ENCODE measurements at regions not wholly inside any gene's neighbourhood (a gene's known extent, or its start where the extent isn't known, plus 50 kb on each side); places are given as distances from the start of the nearest gene placed in this dataset.

DNA sequence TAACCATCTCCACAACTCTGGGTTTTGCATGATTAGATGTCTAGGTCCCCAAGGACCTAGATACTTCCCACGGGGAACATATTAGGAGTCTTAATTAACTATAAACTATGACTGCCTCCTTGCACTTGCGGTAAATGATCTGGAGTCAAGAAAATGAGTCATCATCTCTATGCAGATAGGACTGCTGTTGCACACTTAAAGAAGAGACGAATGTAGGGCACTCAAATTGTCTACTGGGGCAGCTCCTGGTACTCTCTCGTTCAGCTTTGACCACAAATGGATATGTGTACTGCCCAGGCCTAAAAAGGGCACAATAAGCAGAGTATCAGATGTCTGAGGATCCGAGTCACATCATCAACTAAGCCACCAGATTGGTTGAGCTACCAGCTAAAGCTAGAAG, 1783.4 kb upstream of the AGA start:
- Histone ChIP-seq H3K9me3 (ENCODE audit: low read depth, low read length) (no peaks in the 10 kb centered on the region), H3K36me3 (ENCODE audit: insufficient read depth, low read length) (no peaks in the 10 kb centered on the region), H3K4me3 (no peak overlapping the region), H3K27ac (no peak overlapping the region), H3K9ac (ENCODE audit: insufficient read length) (no peak overlapping the region)
- TF ChIP-seq EZH2 (IDR thresholded peaks at IDR 0.05) (no peak), POLR2AphosphoS5 (IDR thresholded peaks at IDR 0.05; ENCODE audit: borderline replicate concordance, low read depth, low read length) (no peak), FOXP2 (optimal IDR thresholded peaks at IDR 0.05; ENCODE audit: control extremely low read depth, extremely low read length, insufficient read depth) (no peak)
- no peak for DNase-seq (ENCODE audit: low read depth, low spot score)

DNA sequence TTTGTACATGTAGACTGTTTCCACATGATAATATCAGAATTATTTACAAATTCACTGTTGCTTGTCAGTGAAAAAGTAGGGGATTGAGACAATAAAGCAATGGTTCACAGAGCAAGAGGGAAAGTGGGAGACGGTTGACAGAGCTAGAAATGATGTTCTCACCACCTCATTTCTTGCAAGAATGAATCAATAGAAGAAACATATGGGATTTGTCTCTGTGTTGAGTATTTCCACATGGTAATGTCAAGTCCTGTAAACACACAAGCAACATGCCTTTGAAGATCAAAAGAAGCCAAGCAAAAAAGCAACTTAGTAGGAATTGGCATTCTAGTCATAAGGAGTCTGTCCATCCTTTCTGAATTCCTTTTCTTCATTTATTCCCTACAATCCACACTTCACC, 1806.6 kb upstream of the AGA start:
- DNase-seq (ENCODE audit: low read depth, low spot score), result no peak
- no peak overlapping the region for H3K4me3 ChIP-seq
- H3K9me3 ChIP-seq (ENCODE audit: low read depth, low read length), result no peaks in the 10 kb centered on the region
- H3K27ac ChIP-seq, result no peak overlapping the region
- no peak overlapping the region for H3K9ac ChIP-seq (ENCODE audit: insufficient read length)
- TF ChIP-seq EZH2 (IDR thresholded peaks at IDR 0.05) (no peak), FOXP2 (optimal IDR thresholded peaks at IDR 0.05; ENCODE audit: control extremely low read depth, extremely low read length, insufficient read depth) (no peak), POLR2AphosphoS5 (IDR thresholded peaks at IDR 0.05; ENCODE audit: borderline replicate concordance, low read depth, low read length) (no peak)
- H3K36me3 ChIP-seq (ENCODE audit: insufficient read depth, low read length), result no peaks in the 10 kb centered on the region

- no peak for TF ChIP-seq FOXP2 (optimal IDR thresholded peaks at IDR 0.05; ENCODE audit: control extremely low read depth, extremely low read length, insufficient read depth)
- TF ChIP-seq POLR2AphosphoS5 (IDR thresholded peaks at IDR 0.05; ENCODE audit: borderline replicate concordance, low read depth, low read length), result no peak
- no peak for TF ChIP-seq EZH2 (IDR thresholded peaks at IDR 0.05)
- no peak overlapping the region for H3K27ac ChIP-seq
- no peaks in the 10 kb centered on the region for H3K36me3 ChIP-seq (ENCODE audit: insufficient read depth, low read length)
- H3K4me3 ChIP-seq, result no peak overlapping the region
- no peak overlapping the region for H3K9ac ChIP-seq (ENCODE audit: insufficient read length)
- DNase-seq (ENCODE audit: low read depth, low spot score), result no peak
- H3K9me3 ChIP-seq (ENCODE audit: low read depth, low read length), result no peaks in the 10 kb centered on the region
Measured at GRCh38 chr4:179268791-179269190, 1826.6 kb upstream of the AGA start.

GRCh38 chr4:179272282-179272681, 1830.0 kb upstream of the AGA start:
- no peaks in the 10 kb centered on the region for H3K36me3 ChIP-seq (ENCODE audit: insufficient read depth, low read length)
- TF ChIP-seq FOXP2 (optimal IDR thresholded peaks at IDR 0.05; ENCODE audit: control extremely low read depth, extremely low read length, insufficient read depth) (no peak), POLR2AphosphoS5 (IDR thresholded peaks at IDR 0.05; ENCODE audit: borderline replicate concordance, low read depth, low read length) (no peak), EZH2 (IDR thresholded peaks at IDR 0.05) (no peak)
- no peak overlapping the region for H3K27ac ChIP-seq
- no peak overlapping the region for H3K4me3 ChIP-seq
- no peak for DNase-seq (ENCODE audit: low read depth, low spot score)
- H3K9me3 ChIP-seq (ENCODE audit: low read depth, low read length), result no peaks in the 10 kb centered on the region
- no peak overlapping the region for H3K9ac ChIP-seq (ENCODE audit: insufficient read length)

GRCh38 chr4:179278647-179279046, 1836.4 kb upstream of the AGA start:
- DNase-seq (ENCODE audit: low read depth, low spot score), result no peak
- TF ChIP-seq EZH2 (IDR thresholded peaks at IDR 0.05) (no peak), FOXP2 (optimal IDR thresholded peaks at IDR 0.05; ENCODE audit: control extremely low read depth, extremely low read length, insufficient read depth) (no peak), POLR2AphosphoS5 (IDR thresholded peaks at IDR 0.05; ENCODE audit: borderline replicate concordance, low read depth, low read length) (no peak)
- no peaks in the 10 kb centered on the region for H3K9me3 ChIP-seq (ENCODE audit: low read depth, low read length)

DNA sequence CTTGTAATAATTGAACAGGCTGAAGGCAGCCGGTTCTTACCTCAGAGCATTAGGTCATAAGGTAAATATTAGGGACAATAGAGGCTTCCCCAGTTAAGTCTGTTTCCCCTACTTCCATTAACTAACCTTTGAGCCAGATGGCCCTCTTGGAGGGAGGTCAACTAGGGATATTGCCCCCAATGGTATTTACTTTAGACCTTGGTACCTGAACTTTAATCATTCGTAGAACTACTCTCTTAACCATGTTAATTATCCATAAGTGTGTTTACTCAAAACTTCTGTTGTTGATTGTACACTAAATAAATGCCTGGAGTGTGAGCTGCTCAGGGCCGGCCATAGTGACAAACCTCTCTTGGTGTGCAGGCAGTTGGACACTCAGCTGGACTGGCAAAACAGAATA, 1843.5 kb upstream of the AGA start:
- no peak for DNase-seq (ENCODE audit: low read depth, low spot score)
- H3K9ac ChIP-seq (ENCODE audit: insufficient read length), result no peak overlapping the region
- no peaks in the 10 kb centered on the region for H3K36me3 ChIP-seq (ENCODE audit: insufficient read depth, low read length)
- H3K9me3 ChIP-seq (ENCODE audit: low read depth, low read length), result no peaks in the 10 kb centered on the region
- TF ChIP-seq POLR2AphosphoS5 (IDR thresholded peaks at IDR 0.05; ENCODE audit: borderline replicate concordance, low read depth, low read length) (no peak), FOXP2 (optimal IDR thresholded peaks at IDR 0.05; ENCODE audit: control extremely low read depth, extremely low read length, insufficient read depth) (no peak), EZH2 (IDR thresholded peaks at IDR 0.05) (no peak)
- no peak overlapping the region for H3K4me3 ChIP-seq
- H3K27ac ChIP-seq, result no peak overlapping the region

More at GRCh38 chr4:179278647-179279046, 1836.4 kb upstream of the AGA start:
- Histone ChIP-seq H3K4me3 (no peak overlapping the region), H3K36me3 (ENCODE audit: insufficient read depth, low read length) (no peaks in the 10 kb centered on the region), H3K9ac (ENCODE audit: insufficient read length) (no peak overlapping the region), H3K27ac (no peak overlapping the region)

- Histone ChIP-seq H3K9me3 (ENCODE audit: low read depth, low read length) (no peaks in the 10 kb centered on the region), H3K27ac (no peak overlapping the region), H3K4me3 (no peak overlapping the region), H3K36me3 (ENCODE audit: insufficient read depth, low read length) (no peaks in the 10 kb centered on the region), H3K9ac (ENCODE audit: insufficient read length) (no peak overlapping the region)
- TF ChIP-seq FOXP2 (optimal IDR thresholded peaks at IDR 0.05; ENCODE audit: control extremely low read depth, extremely low read length, insufficient read depth) (no peak), POLR2AphosphoS5 (IDR thresholded peaks at IDR 0.05; ENCODE audit: borderline replicate concordance, low read depth, low read length) (no peak), EZH2 (IDR thresholded peaks at IDR 0.05) (no peak)
- DNase-seq (ENCODE audit: low read depth, low spot score), result no peak
Measured at GRCh38 chr4:179291657-179292056, 1849.4 kb upstream of the AGA start.

DNA sequence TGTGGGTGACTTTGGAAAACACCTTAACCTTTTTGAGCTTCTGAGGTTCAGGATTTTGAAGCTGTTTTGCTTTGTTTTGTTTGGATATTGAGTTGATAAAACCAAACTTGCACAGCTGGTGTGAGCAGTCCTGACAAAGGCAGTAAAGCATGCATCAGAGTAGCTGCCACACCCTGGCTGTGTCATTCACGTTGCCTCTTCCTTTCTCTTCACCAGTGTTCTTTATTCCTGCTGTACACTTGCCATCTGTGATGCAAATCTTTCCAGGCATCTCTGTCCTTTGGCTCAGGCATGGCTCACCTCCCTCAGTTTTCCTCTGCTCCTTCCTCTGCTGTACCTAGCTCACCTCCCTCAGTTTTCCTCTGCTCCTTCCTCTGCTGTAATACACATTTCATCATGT, 1850.2 kb upstream of the AGA start:
- Histone ChIP-seq H3K9ac (ENCODE audit: insufficient read length) (no peak overlapping the region), H3K4me3 (no peak overlapping the region), H3K27ac (no peak overlapping the region), H3K9me3 (ENCODE audit: low read depth, low read length) (no peaks in the 10 kb centered on the region), H3K36me3 (ENCODE audit: insufficient read depth, low read length) (no peaks in the 10 kb centered on the region)
- no peak for DNase-seq (ENCODE audit: low read depth, low spot score)
- no peak for TF ChIP-seq EZH2 (IDR thresholded peaks at IDR 0.05)
- no peak for TF ChIP-seq FOXP2 (optimal IDR thresholded peaks at IDR 0.05; ENCODE audit: control extremely low read depth, extremely low read length, insufficient read depth)
- TF ChIP-seq POLR2AphosphoS5 (IDR thresholded peaks at IDR 0.05; ENCODE audit: borderline replicate concordance, low read depth, low read length), result no peak
